ENCODE measurements at regions not wholly inside any gene's neighbourhood (a gene's known extent, or its start where the extent isn't known, plus 50 kb on each side); places are given as distances from the start of the nearest gene placed in this dataset.
"Not testable (repeated sequence)": the region's sequence is repeated elsewhere in the genome, so short reads cannot be mapped to it uniquely, and the experiment has no call there.

DNA sequence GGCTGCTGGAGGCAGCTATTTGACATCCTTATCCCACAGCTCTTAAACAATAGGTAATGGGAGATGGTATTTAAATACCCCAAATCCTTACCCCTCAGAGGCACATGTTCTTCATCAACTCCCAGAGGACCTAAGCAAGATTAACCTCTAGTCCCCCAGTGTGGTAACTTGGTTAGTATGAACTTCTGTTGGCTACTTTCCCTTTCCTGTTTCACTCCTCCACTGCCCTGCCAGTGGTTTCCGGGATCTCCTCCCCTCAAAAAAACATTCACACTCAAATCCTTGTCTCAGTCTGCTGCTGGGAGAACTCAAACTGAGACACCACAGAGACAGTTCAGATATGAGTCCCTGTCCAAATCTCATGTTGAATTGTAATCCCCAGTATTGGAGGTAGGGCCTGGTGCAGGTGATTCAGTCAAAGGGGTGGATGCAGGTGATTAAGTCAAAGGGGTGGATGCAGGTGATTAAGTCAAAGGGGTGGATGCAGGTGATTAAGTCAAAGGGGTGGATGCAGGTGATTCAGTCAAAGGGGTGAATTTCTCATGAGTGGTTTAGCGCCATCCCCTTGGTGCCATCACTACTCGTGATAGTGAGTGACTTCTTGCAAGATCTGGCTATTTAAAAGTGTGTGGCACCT is 335.0 kb upstream of the CTNNB1 start:
- DNase-seq, result no peak

DNA sequence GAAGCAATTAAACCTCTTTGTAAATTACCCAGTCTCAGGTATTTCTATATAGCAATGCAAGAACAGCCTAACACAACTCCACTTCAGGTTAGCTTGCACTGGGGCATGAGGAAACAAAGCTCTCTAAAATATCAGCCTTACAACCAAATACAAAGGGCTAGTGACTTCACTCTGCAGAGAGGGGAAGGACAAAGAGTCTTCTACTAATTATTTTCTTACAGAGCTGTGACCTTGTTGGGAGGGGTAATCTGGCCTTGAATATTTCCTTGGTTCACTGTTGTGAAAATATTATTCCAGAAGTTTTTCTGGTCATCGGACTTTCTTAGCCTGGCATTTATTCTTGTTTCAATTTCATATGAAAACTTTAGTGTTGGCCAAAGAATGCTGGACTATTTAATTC is 334.4 kb upstream of the CTNNB1 start:
- DNase-seq, result no peak

DNA sequence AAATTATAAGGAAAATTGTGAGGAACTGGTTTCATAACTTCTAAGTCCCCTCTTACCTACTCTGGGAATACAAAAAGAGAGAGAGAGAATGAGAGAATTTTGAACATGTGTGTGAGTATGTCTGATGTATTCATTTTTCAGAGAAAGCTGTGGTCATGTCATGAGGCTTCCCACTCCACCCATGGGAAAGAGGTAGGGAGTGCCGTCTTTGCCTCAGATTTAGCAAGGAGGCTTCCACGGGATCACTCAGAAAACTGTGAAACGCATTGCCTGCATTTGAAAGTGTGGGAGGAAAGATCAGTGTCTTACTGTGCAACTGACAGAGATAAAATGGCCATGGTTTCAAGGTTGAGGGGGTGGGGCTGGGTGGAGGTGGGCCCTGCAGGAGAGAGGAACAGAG is 331.5 kb upstream of the CTNNB1 start:
- no peak for DNase-seq

DNA sequence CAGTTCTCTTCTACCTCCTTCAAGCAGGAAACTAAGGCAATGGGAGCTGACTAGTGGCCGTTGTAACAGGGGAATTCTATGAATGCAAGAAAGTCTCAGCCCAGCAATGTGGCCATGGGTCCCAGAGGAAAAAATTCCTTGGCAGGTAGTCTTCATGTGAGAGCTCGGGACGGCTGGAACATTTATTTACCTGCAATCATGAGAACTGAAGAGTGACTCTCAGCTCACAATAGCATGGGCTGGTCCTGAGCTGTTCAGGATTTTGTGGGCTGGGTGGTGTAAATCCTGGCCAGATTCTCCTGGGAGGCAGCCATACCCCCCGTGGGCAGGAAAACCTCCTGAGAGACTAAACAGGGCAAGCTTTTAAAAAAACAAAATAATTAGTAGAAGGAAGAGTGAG is 330.3 kb upstream of the CTNNB1 start:
- no peak for DNase-seq

DNA sequence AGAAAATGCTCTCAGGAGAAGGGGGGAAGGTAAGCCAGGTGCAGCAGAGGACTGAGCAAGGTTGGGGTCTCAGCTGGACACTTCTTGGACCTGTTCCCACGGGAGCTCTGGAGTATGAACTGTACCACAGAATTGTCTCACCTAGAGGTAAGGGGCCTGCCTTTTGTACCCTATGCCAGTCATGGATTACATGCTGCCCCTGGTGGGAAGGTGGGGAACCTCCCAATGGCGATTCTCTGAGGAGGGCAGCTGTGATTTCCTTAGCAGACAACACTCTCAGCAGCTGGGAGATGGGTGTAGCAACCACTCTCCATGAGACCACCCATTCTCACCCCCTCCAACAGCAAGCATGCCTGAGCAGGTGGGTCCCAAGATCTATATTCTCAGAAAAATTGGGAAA is 329.4 kb upstream of the CTNNB1 start:
- DNase-seq, result no peak

DNA sequence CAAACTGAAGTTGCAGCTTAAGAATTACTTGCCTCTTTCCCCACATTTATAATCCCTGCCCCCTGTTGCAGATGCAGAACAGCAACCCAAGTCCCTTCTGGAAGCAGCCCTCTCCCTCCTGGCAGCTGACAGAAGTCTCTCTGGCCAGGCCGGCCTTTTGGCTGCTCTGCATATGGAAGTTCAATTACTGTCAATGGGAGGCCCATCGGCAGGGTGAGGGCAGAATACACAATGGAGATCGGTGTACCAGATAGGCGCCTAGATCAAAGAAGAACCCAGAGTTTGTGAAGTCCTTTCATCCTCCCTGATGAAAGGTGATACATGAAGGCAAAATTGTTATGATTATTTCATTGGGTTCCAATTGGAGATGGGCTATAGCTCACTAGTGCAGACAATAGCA is 327.9 kb upstream of the CTNNB1 start:
- no peak for DNase-seq

DNA sequence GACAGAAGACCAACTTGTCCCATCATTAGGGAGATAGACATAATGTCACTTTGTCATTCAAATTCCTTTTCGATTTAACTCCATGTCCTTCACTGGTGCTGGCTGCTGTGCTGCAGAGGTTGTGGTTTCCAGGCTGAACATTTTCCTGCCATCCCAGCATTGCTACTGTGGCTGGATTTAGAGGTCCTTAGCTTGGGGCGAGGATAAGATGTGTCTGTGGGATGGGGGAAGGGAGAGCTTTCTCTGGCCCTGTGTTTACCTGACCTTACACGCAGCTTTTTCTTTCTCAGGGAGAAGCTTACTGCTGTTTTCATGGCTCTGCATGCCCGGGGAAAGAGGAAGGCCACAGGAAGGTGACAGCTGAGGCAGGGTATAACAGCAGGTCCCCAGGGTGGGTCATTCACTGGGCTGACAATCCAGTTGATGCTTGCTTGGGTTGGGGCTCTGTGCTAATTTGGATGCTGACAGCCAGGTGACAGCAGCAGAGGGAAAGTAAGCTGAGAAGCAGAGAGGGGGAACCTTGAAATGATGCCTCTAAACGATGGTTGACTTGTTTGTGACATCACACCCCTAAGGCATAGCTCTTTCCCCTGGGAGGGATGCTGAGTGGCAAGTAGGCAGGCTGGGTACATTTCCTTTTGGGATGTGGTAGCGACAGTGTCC is 326.9 kb upstream of the CTNNB1 start:
- DNase-seq, result no peak

DNA sequence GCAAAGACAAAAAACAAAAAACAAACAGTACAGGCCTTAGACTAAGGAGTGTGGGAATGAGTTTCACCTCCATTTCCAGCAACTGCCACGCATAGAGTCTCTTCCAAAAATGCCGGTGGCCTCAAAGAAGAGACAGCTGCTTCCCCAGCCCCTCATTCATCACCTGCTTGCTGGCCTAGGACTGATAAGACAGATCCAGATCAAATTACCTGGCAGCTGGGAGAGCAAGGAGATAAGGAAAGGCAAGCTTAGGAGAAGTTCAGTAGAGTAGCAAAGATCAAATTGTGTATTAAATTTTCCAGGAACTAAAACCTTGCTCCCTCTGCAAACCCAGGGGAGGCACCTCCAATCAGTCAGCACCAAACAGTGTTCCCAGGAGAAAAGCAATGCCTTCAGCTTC is 325.8 kb upstream of the CTNNB1 start:
- DNase-seq, result no peak

DNA sequence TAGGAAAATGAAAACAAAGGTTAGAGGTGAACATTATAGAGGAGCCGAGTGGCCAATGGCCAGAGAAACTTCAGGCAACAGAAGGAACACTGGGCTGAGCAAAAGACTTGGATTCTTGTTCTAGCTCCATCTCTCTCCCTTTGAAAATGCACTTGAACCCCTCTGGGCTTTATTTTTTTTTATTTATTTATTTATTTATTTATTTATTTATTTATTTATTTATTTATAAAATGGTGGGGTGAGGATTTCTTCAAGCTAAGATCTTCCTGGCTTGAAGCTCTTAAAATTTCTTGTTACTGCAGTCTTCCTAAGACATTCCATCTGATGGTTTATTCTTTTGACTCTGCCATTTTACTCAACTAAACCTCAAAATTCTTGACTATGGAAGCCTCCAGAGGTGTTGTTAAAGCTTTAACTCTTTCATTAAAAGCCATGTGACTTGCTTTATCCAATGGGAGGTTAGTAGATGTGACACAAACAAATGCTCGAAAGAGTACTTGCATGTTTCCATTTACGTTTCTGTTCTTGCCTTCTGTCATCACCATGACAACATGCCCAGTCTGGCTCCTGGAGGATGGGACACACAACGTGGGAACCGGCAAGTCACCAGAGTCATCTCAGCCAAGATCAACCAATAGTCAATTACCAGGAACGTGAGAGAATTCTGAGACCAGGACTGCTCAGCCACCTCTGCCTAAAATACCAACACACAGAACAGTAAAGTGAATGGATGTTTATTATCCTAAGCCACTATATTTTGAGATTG is 325.2 kb upstream of the CTNNB1 start:
- DNase-seq, result no peak

DNA sequence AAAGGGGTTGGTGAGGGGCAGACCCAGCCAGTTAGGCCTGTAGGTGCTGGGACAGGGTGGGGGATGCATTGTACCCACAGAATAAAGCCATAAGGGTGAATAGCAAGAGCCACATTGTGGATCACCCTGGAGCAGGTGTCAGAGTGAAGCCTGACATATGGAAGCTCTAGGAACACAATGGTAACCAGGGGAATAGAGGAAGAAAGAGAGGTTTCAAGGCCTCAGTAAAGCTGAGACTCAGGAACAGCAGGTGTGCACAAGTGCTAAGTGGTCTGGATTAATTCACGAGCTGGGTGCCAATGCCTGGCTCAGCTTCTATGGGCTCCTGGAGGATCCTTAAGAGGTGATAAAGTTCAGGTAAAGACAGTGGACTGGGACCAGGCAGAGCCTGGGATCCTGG is 323.7 kb upstream of the CTNNB1 start:
- DNase-seq, result no peak

DNA sequence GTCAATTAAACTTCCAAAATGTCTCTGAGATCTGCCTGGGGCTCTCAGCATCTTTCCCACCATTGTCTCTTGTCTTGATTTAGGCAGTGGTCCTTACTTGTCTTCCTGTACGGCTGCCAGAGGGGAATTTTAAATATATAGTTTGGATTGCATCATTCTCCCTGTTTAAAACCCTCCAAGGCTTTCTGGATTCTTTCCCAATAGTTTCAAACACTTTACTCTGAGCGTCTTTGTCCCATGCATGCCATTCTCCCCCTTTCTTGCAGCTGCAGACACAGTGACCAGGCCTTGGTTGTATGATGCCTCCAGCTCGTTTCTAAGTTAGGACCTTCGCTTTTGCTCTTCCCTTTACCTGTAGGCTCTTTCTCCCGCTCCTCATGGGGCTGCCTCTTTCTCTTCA is 323.3 kb upstream of the CTNNB1 start:
- no peak for DNase-seq

DNA sequence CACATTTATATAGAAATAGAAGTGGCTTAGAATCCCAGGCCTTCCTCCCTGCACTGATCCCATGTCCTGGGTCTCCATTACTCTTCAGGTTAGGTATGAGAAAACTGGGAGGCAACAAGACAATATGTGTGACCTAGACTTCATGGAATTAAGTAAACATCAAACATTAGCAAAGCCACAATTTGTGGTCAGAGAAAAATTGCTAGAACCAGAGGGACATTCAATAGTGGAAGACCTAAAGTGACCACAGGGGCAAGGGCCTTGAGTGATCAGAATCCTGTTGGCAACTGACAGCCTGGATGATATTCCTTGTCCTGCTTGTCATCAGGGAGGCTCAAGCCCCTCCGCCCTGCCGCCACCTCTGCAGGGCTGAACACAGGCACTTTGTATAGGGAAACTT is 322.8 kb upstream of the CTNNB1 start:
- DNase-seq, result no peak

DNA sequence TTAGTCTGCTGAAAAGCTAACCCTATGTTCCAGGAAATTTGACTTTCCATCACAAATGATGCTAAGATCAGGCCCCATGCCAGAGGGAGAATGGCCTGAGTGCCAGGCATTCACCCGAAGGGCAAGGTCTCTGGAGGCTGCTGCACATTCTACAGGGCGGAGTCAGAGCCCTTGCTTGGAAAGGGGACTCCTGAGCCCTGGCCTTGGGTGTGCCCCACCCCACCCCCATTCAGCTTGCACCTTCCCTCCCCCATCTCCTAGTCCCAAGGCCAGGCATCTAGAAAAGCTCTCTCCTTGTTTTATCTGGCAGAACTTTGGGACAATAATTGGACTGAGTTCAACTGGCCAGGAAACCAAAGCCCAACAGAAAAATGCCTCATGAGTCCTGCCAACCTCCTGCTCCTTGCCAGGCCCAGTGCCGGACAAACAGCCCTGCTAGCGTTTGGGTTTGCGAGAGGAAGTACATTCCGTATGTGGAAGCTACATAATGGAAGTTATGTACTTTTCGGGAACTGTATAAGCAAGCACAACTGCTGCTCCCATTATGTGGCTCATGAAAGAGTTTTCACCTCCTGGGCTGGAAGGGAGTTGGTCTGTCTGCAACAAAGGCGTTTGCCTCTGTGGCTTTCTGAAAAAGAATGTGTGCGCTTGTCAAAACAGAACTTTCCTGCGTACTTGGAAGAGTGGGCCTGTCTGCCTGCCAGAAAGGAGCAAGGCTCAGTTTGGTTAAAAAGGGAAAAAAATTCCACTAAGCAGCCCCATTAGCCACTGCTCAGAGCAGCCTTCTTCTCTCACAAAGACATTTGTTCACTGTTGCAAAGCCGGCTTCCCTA is 321.5 kb upstream of the CTNNB1 start:
- DNase-seq, result no peak

DNA sequence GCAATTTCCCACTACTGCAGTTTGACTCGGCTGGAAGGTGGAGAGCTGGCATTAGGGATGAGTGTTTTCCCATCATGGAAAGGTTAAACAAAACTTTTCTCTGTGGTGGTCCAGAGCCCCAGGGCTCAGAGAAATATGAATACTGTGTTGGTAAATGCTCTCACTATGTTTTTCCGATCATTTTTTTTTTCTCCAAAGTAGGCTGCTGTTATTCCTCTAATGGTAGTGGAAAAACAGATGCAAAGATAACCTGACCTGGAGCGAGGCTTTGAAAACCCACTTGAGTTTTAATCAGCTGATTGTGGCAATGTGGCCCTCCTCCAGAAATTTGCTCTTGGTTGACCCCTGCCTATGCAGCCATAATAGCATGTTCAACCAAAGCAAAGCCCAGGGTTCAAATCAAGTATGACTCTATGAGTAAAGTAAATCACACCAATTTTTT is 320.8 kb upstream of the CTNNB1 start:
- DNase-seq, result no peak

DNA sequence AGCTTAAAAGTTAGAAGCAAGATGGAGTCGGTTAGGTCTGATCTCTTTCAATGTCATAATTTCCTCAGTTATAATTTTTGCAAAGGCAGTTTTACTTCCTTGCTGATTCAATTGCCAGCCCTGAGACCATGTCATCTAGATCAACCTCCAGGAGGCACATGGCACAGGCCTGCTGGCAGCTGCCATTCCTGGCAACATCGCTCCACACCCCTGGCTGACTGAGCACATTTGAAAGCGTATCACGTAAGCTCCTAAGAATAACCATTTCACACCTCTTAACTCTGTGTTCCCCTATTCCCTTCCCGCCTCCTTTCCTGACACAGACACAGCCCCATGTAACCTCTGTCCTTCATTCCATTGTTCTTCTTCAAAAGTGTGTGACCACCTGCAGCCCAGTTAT is 313.9 kb upstream of the CTNNB1 start:
- no peak for DNase-seq

DNA sequence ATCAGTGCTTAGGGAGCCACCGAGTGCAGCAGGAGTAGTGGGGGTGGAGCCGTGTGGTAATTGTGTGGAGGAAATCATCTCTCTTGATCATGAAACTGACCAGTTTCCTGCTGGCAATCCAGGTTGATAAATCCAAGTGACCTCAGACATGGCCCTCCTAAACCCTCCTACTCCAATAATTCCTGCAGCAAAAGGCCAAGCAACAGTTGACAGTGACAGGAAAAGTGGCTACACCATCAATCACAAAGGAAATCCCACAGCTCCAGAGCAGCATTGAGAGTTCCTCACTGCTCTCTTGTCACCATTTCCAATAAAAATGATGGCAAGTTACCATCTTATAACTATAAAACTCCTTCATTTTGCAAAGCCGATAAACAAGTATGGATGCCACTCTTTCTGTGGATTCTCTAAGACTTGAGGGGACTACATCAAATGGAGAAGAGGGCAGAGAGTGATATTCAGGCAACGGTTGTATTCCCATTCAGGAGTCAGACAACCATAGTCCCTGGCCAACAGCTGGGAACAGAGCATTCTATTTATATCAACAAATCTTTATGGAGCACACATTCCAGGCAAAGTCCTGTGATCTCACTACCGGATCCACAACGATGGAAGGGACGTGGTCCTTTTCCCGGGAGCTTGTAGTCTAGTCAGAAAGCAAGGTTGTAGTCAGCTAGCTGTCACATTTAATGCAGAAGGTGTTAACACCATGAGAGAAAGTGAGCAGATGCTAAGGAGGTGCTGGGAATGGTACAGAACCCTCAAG is 312.5 kb upstream of the CTNNB1 start:
- no peak for DNase-seq

DNA sequence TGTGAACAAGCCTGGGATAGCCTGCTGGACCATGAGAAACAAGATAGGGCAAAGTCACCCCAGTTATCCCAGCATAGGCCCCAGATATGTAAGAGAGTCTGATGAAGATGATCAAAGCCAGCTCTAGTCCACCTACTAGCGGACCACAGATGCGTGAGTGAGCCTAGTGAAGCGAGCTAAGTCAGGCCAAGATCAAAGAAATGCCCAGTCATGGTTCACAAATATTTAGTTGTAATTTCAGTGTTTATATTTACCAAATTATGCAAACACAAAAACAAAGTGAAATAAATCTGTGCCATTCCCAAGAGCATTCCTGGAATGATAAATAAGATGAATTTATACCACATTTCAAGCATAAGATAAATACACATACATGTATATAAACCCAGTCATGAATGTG is 308.1 kb upstream of the CTNNB1 start:
- no peak for DNase-seq

DNA sequence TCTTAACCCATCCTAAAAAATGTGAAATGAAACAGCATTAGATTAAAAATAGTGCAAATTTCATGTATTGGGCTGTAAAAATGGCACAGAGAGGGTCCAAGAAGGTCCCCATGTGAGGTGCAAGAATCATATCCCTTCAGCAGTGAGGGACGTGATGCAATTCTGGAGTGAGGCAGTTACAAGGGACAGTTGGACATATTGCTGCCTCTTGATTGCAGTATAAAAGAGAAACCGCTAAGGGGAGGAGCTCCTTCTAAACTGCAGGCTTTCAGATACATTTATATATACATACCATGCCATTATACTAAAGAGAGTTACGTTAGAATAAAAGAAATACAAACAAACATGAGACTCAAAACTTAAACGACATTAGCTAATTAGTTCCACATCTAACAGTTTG is 304.2 kb upstream of the CTNNB1 start:
- DNase-seq, result no peak

DNA sequence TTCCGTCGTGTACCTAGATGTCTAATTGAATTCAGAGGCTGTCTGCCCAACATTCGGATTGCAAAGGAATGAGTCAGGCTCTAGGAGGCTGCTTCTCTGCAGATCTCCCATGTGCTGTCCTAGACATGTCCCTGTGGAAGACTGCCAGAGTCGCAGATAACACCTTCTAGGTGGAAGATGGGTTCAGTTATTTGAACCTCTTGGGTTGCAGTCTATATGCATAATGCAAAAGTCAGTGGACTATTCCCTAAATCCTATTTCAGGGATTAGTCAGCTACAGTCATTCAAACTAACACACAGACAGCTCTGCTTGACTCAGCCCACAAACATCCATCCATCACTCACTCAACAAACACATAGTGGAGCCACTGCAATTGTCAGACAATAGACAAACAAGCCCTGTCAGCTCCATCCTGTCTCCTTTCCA is 300.0 kb upstream of the CTNNB1 start:
- no peak for DNase-seq

DNA sequence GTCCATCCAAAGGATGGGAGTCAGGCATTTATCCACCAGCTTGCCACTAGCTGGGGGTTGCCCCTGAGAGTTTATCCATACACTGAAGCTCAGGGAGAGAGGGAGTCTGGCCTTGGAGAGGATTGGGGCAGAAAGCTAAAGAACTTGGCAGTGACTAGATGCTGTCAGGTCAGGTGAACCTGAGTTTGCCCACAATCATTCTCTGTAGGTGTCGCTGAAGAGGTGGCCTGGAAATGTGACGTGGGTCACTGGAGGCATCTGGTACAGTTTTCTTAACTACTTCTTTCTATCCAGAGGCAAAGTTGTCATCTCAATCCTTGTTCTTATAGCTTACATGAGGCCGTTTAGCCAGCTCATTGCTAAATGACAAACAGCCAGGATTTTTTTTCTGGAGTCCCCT is 298.0 kb upstream of the CTNNB1 start:
- no peak for DNase-seq

DNA sequence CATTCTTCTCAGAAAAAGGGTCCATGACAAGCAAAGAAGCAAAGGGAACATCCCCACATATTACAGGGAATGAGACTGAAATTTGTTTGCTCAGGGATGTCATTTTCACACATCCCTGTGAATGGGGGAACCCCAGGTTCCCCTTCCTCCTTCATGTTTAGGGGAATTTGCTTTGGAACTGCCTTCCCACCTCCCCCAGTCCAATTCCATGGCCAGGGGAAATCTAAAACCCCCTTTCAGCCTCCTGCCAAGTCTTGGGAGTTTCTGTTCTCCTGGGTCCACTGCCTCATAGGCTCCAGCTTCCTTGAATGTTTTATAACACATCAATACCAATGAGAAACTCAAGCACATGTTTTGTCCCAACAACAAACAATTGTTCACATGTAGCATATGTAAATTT is 297.5 kb upstream of the CTNNB1 start:
- no peak for DNase-seq

DNA sequence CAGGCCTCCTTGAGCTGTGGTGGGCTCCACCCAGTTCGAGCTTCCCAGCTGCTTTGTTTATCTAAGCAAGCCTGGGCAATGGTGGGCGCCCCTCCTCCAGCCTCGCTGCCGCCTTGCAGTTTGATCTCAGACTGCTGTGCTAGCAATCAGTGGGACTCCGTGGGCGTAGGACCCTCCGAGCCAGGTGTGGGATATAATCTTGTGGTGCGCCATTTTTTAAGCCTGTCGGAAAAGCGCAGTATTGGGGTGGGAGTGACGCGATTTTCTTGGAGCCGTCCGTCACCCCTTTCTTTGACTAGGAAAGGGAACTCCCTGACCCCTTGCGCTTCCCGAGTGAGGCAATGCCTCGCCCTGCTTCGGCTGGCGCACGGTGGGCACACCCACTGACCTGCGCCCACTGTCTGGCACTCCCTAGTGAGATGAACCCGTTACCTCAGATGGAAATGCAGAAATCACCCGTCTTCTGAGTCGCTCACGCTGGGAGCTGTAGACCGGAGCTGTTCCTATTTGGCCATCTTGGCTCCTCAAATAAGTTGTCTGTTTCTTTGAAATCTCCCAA is 291.3 kb upstream of the CTNNB1 start:
- DNase-seq, result not testable (repeated sequence)

Data from SIG-M5 (cell line).